Endodermal cell (in vitro differentiated cells): ENCODE measurements at regions not wholly inside any gene's neighbourhood (a gene's known extent, or its start where the extent isn't known, plus 50 kb on each side); places are given as distances from the start of the nearest gene placed in this dataset.
A peak's percentile ranks its signal among the peaks of the same experiment; 100 is the strongest.
"Not testable (repeated sequence)": the region's sequence is repeated elsewhere in the genome, so short reads cannot be mapped to it uniquely, and the experiment has no call there.

Experiments used
- DNase-seq: peaks from one replicate; pipeline ENCODE4 v3.0.0-alpha.2; 2017
- H3K27ac ChIP-seq: 2 replicates; pipeline ENCODE4 v1.5.1; 2013; ENCODE audit warnings: mild to moderate bottlenecking, low read depth, low read length, moderate library complexity
- H3K27me3 ChIP-seq: 2 replicates; pipeline ENCODE4 v1.6.1; 2013; ENCODE audit warnings: mild to moderate bottlenecking, low read length, moderate library complexity; ENCODE audit not compliant: insufficient read depth, control insufficient read depth, poor library complexity, severe bottlenecking
- H3K36me3 ChIP-seq: 2 replicates; pipeline ENCODE4 v1.7.0; 2013; ENCODE audit warnings: mild to moderate bottlenecking, low read length, moderate library complexity; ENCODE audit not compliant: control insufficient read depth, insufficient read depth
- H3K4me1 ChIP-seq: one replicate; pipeline ENCODE4 v1.7.0; 2013; ENCODE audit warnings: low read length; ENCODE audit not compliant: control insufficient read depth, insufficient read depth
- H3K4me3 ChIP-seq: 2 replicates; pipeline ENCODE4 v1.5.1; 2013; ENCODE audit warnings: mild to moderate bottlenecking, low read length, moderate library complexity
- H3K9ac ChIP-seq: 2 replicates; pipeline ENCODE4 v1.6.1; 2013; ENCODE audit warnings: mild to moderate bottlenecking, low read length, moderate library complexity; ENCODE audit not compliant: poor library complexity, severe bottlenecking; ENCODE audit errors: extremely low read depth
- H3K9me3 ChIP-seq: 2 replicates; pipeline ENCODE4 v1.6.1; 2013; ENCODE audit warnings: mild to moderate bottlenecking, low read length, moderate library complexity; ENCODE audit not compliant: control insufficient read depth
- H3K27ac Mint-ChIP-seq: 2 replicates; pipeline ENCODE4 v1.8.0; 2020; ENCODE audit warnings: mixed read lengths
- H3K27me3 Mint-ChIP-seq: 2 replicates; pipeline ENCODE4 v1.8.0; 2021; ENCODE audit warnings: mild to moderate bottlenecking, mixed read lengths; ENCODE audit not compliant: insufficient read depth
- H3K36me3 Mint-ChIP-seq: 2 replicates; pipeline ENCODE4 v1.8.0; 2020; ENCODE audit warnings: low read depth, mixed read lengths
- H3K4me1 Mint-ChIP-seq: 2 replicates; pipeline ENCODE4 v1.8.0; 2020; ENCODE audit warnings: mixed read lengths
- H3K4me3 Mint-ChIP-seq: 2 replicates; pipeline ENCODE4 v1.8.0; 2020; ENCODE audit warnings: mild to moderate bottlenecking, moderate library complexity, mixed read lengths
- H3K9me3 Mint-ChIP-seq: 2 replicates; pipeline ENCODE4 v1.8.0; 2020; ENCODE audit warnings: mild to moderate bottlenecking, mixed read lengths
- WGBS, 2 experiments: methylation state at CpG; one replicate each; pipeline versions ENCODE4 v1.1.5 to v1.1.7; 2013; ENCODE audit warnings: missing lambda C conversion rate in 2 of 2, mixed read lengths in 1 of 2; ENCODE audit not compliant: insufficient coverage in 1 of 2, insufficient read length in 1 of 2; 5-methylcytosine and 5-hydroxymethylcytosine counted together
- TF ChIP-seq, protein P1 (sequence below): fragments of 200-600 bp; sonication (generic); conservative IDR thresholded peaks from 2 replicates; pipeline ENCODE4 v1.5.0; 2021; ENCODE audit warnings: antibody characterized with exemption, mild to moderate bottlenecking

DNA sequence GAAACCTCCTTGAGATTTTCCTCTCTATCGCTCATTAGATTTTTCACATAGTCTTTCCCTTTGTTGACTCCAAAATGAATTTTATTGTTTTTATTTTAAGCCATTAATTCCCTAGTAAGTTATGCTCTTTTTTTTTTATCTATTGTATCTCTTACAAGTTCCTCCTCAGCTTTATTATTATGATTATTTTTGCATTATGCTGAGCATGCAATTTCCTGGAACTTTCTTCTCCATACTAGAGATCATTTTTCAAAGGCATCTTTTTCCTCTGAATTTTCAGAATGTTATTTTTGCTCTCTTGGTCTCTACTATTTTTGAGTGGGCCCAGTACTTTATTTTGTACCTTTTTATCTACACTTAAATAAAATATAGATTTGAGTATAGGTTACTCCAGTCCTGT is 376.6 kb upstream of the SEMA6A start:
- Histone ChIP-seq H3K4me1 (no peaks in the 10 kb centered on the region), H3K9ac (no peak overlapping the region), H3K27me3 (no peaks in the 10 kb centered on the region), H3K9me3 (peaks cover 7% of the 10 kb centered on the region), H3K4me3 (no peak overlapping the region), H3K36me3 (no peaks in the 10 kb centered on the region), H3K27ac (no peak overlapping the region)
- 100% methylated on average over 1 of the region's 1 CpG for WGBS, 2 experiments
- Mint-ChIP-seq H3K36me3 (peaks cover 8% of the 10 kb centered on the region), H3K4me1 (peaks cover 20% of the 10 kb centered on the region), H3K4me3 (no peak overlapping the region), H3K27me3 (no peaks in the 10 kb centered on the region), H3K9me3 (peaks cover 21% of the 10 kb centered on the region), H3K27ac (no peak overlapping the region)
- no peak for DNase-seq
- TF ChIP-seq, protein P1, sequence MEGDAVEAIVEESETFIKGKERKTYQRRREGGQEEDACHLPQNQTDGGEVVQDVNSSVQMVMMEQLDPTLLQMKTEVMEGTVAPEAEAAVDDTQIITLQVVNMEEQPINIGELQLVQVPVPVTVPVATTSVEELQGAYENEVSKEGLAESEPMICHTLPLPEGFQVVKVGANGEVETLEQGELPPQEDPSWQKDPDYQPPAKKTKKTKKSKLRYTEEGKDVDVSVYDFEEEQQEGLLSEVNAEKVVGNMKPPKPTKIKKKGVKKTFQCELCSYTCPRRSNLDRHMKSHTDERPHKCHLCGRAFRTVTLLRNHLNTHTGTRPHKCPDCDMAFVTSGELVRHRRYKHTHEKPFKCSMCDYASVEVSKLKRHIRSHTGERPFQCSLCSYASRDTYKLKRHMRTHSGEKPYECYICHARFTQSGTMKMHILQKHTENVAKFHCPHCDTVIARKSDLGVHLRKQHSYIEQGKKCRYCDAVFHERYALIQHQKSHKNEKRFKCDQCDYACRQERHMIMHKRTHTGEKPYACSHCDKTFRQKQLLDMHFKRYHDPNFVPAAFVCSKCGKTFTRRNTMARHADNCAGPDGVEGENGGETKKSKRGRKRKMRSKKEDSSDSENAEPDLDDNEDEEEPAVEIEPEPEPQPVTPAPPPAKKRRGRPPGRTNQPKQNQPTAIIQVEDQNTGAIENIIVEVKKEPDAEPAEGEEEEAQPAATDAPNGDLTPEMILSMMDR, result no peak

DNA sequence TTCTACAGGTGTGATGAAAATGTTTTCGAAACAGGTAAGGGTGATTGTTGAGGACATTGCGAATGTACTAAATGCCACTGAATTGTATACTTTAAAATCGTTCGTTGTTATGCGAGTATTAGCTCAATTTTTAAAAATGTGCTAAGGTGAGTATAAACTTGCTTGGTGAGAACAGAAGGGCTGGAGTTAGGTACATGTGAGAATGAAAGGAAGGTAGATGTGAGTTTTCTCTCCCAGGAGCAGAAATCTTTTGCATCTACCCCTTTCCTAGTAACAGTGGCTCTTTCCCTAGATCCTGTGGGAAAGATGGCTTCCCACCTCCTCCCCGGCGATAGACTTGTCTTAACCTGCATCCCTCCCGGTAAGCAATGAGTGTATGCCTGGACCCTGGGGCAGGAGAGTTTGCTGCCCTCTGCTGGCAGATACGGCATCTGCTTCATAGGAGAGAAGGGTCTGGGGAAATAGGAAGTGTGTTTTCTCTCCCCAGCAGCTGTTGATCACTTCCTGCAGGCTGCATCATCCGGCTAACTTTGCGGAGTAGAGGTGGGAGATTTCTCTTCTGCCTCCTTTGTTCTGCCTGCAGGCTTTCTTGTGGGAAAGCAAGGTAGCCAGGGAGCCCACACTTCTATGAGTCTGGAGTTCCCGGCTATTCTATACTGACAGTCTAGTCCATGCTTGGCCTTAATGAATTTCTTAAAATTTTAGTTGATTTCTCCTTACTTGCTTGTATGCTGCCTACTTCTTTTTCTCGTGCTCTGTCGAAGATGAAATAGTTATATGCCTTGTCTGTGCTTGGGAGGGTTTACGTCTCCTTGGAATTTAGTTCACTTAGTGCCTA is 373.3 kb upstream of the SEMA6A start:
- H3K36me3 Mint-ChIP-seq, result peaks cover 8% of the 10 kb centered on the region
- Histone ChIP-seq H3K9me3 (peaks cover 8% of the 10 kb centered on the region), H3K4me3 (no peak overlapping the region), H3K36me3 (no peaks in the 10 kb centered on the region), H3K27me3 (no peaks in the 10 kb centered on the region), H3K9ac (no peak overlapping the region), H3K27ac (no peak overlapping the region), H3K4me1 (peaks cover 4% of the 10 kb centered on the region)
- 87 to 91% methylated on average over 9 to 15 of the region's 15 CpGs for WGBS, 2 experiments
- no peaks in the 10 kb centered on the region for H3K27me3 Mint-ChIP-seq
- peaks cover 24% of the 10 kb centered on the region for H3K4me1 Mint-ChIP-seq
- H3K4me3 Mint-ChIP-seq, result no peak overlapping the region
- H3K27ac Mint-ChIP-seq, result peak overlapping the region; percentile 40
- DNase-seq, result peak; percentile 97
- TF ChIP-seq, protein P1, result peak; percentile 95
- H3K9me3 Mint-ChIP-seq, result peaks cover 21% of the 10 kb centered on the region

DNA sequence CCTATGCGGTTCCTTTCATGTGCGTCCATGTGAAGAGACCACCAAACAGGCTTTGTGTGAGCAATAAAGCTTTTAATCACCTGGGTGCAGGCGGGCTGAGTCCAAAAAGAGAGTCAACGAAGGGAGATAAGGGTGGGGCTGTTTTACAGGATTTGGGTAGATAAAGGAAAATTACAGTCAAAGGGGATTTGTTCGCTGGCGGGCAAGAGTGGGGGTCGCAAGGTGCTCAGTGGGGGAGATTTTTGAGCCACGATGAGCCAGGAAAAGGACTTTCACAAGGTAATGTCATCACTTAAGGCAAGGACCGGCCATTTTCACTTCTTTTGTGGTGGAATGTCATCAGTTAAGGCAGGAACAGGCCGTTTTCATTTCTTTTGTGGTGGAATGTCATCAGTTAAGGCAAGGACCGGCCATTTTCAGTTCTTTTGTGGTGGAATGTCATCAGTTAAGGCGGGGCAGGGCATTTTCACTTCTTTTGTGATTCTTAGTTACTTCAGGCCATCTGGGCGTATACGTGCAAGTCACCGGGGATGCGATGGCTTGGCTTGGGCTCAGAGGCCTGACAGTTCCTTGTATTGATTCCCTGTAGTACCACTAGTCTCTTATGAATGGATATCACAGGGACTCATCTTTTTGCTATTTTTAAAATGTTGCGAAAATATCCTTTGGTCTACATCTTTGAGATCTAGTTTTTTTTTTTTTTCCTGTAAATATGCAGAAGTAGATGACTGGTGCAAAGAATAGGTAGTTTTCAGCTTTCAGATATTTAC is 371.2 kb upstream of the SEMA6A start:
- Mint-ChIP-seq H3K4me3 (peak overlapping the region; percentile 4), H3K4me1 (peaks cover 36% of the 10 kb centered on the region), H3K27ac (peak overlapping the region; percentile 95), H3K9me3 (peaks cover 21% of the 10 kb centered on the region)
- peak; percentile 83 for DNase-seq
- H3K36me3 Mint-ChIP-seq, H3K27me3 ChIP-seq, H3K9me3 ChIP-seq, H3K4me1 ChIP-seq, H3K27me3 Mint-ChIP-seq, H3K9ac ChIP-seq, H3K27ac ChIP-seq, H3K36me3 ChIP-seq, H3K4me3 ChIP-seq: not testable (repeated sequence)
- 50% methylated on average over 10 to 17 of the region's 17 CpGs for WGBS, 2 experiments
